Cerebellar nuclear complex (tissue), 1 donor: ENCODE measurements at regions not wholly inside any gene's neighbourhood (a gene's known extent, or its start where the extent isn't known, plus 50 kb on each side); places are given as distances from the start of the nearest gene placed in this dataset.

Experiments
- DNase-seq, 2 experiments: peaks; one replicate each; lab custom pipeline; 2025; lab: John Stamatoyannopoulos, UW

- DNase-seq, result no peak
These were observed 2025.5 kb upstream of the NUDT12 start for GRCh38 chr5:105587963-105588662.

GRCh38 chr5:105581988-105582690 lies 2019.5 kb upstream of the NUDT12 start:
- no peak for DNase-seq

DNA sequence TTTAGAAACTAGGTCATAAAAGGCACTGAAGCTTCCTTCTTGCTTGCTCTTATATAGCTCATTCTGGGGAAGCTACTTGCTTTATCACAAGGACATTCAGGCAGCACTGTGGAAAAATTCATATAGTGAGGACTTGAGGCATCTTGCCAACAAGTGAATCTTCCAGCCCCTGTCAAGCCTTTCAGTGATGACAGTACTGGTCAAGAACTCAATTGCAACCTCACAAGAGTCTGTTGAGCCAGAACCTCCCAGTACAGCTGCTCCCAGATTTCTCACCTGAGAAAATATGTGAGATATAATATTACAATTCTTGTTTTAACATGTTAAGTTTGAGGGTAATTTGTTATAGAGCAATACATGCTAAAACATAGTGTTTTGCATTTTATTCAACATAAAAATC lies 2011.0 kb upstream of the NUDT12 start:
- no peak for DNase-seq

DNA sequence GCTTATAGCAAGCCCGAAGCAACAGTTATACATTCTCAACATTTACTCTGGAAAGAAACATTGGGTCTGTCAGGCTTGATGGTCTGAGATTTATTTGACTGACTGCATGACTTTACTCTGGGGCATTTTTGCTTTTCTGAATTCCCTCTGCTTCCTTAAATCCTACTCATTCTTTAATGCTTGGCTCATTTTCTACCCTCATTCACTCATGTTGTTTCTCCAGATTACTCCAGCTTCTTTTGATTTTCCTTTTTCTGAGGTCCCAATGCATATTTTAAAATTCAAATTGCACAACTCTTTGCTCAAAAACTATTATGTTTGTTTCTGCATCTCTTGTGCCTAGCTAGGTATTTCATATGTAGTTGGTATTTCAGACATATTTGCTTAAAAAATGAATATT lies 2002.9 kb upstream of the NUDT12 start:
- no peak for DNase-seq

DNA sequence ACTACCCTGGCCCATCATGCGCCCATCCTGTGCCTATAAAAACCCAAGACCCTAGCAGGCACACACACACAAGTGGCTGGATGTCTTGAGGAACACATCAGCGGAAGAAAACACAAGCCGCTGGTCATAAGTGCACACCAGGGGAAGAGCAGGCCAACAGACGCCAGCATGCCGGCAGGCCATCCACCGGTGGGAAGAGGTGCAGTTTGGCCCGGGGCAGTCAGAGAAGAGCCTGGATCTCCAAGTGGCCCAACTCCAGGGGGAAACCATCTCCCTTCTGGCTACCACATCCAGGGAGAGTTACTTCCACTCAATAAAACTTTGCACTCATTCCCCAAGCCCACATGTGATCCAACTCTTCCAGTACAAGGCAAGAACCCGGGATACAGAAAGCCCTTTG lies 2001.3 kb upstream of the NUDT12 start:
- no peak for DNase-seq

GRCh38 chr5:105554568-105555169 lies 1992.1 kb upstream of the NUDT12 start:
- no peak for DNase-seq

- no peak for DNase-seq
These were observed 1981.7 kb upstream of the NUDT12 start for GRCh38 chr5:105544300-105544699.

GRCh38 chr5:105536675-105537074 lies 1974.1 kb upstream of the NUDT12 start:
- DNase-seq, result no peak

DNA sequence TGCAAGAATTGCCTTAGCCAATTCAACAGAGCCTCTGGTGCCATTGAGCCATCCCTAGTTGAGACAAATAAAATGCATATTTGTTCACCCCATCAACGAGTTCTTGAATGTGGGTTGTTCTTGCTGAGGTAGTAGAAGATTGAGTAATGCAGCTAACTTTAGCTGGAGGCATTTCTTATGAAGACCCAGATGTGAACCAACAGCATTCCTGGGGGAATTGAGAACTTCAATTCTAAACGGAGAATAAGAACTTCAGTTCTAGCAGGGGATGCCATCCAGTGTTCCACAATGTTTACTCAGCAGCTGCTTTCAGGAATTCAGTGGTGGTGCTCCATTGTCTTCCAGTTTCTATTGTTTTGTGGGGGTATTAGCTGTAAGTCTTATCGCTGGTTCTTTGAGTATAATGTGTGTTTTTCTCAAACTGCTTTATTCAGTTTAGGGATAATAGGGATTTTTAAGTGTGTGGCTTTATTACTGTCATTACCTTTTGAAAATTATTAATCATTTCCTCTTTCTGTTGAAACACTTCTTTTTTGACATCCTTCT lies 1968.2 kb upstream of the NUDT12 start:
- no peak for DNase-seq

- no peak for DNase-seq
These were observed 1967.3 kb upstream of the NUDT12 start for GRCh38 chr5:105529851-105530250.

GRCh38 chr5:105508519-105508918 lies 1945.9 kb upstream of the NUDT12 start:
- no peak for DNase-seq

- DNase-seq, result no peak
These were observed 1944.2 kb upstream of the NUDT12 start for GRCh38 chr5:105506692-105507277.

- no peak for DNase-seq
These were observed 1941.4 kb upstream of the NUDT12 start for GRCh38 chr5:105503950-105504349.

DNA sequence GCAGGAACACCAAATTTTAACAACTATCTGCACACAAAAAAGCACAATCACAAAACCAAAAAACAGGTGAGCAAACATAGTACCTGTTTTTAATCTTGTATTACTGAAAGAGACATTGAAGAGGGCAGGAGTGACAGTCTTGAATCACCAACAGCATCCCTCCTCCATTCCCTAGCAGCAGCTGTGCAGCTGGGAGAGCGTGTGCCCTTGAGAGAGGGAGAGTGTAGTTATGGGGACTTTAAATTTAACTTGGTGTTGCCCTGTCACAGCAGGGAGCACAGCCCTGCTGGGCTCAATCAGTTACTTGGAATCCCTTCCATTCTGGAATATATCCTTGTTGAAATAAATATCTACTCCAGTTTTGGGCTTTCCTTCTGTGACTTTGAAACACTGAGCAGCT lies 1938.7 kb upstream of the NUDT12 start:
- no peak for DNase-seq

DNA sequence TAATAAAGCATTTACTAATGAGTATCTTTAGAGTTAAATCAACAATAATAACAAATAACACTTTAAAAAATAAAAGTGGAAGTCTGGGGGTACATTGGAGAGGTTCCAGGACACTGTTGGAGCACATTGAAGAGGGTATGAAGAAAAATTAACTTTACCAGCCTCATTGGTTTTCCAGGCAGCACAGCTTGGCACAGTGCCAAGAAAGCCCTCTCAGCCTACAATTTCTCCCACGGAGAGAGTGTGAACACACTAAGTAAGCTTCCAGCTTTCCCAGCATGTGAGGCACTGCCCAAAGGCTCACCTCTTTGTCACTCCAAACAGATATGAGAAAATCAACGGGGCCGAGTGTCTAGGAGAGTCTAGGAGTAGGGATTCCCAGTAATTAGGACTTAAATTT lies 1912.8 kb upstream of the NUDT12 start:
- no peak for DNase-seq

DNA sequence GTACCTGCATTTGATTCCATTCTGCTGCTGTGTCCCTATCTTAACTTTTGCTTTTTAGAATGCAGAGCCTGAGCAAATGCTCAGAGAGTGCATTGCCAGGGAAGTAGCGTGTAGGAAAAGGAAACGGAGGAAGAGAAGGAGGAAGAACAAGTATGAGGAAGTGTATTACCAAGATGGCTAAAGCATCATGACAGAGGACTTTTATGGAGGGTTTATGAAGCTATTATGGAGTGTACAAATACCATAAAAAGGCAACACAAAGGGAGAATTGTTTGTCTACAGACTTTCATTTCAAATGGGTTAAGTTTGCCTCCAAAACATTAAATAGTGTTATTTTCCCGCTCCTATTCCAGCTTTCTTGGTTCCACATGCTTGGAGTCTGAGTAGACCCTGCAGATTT lies 1899.8 kb upstream of the NUDT12 start:
- DNase-seq, result no peak

GRCh38 chr5:105460721-105461120 lies 1898.1 kb upstream of the NUDT12 start:
- no peak for DNase-seq

DNA sequence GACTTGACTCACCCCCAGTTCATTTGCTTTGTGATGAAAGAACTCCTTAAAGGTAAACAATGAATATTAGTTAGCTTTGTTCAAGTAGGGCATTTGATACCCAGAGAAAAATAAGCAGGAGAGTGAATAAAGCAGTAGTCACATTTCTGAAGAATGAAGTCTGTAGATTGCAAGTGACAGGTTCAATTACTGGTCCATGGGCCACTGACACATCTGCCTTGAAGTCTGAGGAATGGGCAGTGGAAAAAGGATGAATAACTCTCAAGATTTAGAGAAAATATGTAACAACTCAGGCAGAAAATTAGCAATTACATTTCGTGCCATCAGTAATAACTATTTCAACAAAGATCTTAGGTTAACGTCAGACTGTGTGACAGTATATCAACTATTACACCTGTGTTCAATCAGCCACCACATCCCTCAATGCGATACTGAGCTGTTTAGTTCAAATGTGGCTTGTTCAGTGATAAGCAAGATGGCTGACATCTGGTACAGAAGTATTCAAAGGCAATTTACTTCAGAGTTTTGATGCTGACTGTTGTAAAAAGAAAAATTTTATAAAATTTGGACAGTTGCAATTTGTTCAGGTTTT lies 1890.7 kb upstream of the NUDT12 start:
- no peak for DNase-seq

- DNase-seq, result no peak
These were observed 1885.7 kb upstream of the NUDT12 start for GRCh38 chr5:105448271-105448670.

DNA sequence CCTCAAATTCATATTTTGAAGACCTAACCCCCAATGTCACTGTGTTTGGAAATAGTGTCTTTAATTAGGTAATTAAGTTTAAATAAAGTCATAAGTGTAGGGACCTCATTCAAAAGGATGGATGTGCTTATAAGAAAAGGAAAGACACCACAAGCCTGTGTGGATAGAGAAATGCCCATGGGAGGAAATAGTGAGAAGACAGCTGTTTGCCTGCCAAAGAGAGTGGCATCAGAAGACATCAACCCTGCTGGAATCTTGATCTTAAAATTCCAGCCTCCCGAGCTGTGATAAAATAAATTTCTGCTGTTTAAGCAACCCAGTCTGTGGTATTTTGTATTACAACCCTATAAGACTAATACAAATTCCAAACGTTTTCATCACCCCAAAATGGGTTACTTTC lies 1867.9 kb upstream of the NUDT12 start:
- DNase-seq, result no peak

DNA sequence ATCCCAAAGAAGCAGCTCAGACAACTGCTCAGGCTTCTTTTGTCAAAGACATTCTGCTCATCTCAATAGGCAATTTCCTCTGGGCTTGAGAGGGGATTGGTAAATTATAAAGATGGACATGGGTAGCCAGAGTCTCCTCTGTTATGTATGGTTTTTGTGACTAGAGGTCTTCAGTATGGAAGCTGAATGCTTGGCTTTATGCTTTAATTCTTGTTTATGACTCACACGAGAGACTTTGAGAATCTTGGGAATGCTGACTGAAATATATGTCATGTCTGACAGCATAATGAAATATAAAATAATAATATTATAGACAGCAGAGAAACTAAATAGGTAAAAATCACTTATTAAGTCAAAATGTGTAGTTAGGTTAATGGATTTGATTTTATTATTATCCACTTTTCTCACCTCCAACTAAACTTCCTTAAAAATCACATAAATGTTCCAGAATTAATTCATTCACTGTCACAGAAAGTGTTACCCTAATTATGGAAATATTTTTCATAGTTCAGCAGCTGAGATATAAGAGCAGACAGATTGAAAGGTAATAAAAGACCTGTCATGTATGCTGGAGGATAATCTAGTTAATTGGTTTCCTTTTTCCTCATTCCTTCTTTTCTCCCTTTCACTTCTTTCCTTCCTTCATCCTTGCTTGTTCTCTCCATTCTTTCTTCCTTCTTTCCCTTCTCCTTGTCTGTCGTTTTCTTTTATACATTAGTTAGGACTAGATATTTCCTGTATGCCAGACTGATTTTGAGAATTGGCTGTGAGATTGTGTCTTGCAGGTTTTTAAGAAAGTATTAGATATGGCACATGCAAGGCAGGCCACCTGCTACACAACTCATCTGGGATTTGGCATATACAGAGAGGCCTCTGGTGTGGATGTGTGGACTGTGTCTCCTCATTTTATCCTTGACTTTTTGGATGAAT lies 1866.1 kb upstream of the NUDT12 start:
- no peak for DNase-seq
